Upper lobe of left lung (tissue), 4 donors: ENCODE measurements at regions not wholly inside any gene's neighbourhood (a gene's known extent, or its start where the extent isn't known, plus 50 kb on each side); places are given as distances from the start of the nearest gene placed in this dataset.

Experiments used
- EP300 ChIP-seq, 4 donors: sonication (generic); formaldehyde crosslinking; IDR thresholded peaks; one replicate each; pipeline ENCODE4 v1.5.1; 2017; ENCODE audit warnings: antibody characterized with exemption in 4 of 4, control low read depth in 2 of 4
- POLR2A ChIP-seq, 4 donors: fragments of 450-650 bp; IDR thresholded peaks; one replicate each; pipeline ENCODE4 v1.5.1; 2016 to 2017; ENCODE audit warnings: antibody characterized with exemption in 4 of 4, mild to moderate bottlenecking in 2 of 4
- POLR2AphosphoS5 ChIP-seq, 2 donors: sonication (generic); formaldehyde crosslinking; IDR thresholded peaks; one replicate each; pipeline ENCODE4 v1.5.1; 2017; ENCODE audit warnings: antibody characterized with exemption in 2 of 2
- TF ChIP-seq, protein P1 (sequence below), 6 experiments: fragments of 450-650 bp in 4 of 6; fragments of 200-600 bp in 2 of 6; sonication (generic) in 2 of 6; IDR thresholded peaks; one replicate each; pipeline ENCODE4 v1.5.1; 2016 to 2019; ENCODE audit warnings: antibody characterized with exemption in 6 of 6

DNA sequence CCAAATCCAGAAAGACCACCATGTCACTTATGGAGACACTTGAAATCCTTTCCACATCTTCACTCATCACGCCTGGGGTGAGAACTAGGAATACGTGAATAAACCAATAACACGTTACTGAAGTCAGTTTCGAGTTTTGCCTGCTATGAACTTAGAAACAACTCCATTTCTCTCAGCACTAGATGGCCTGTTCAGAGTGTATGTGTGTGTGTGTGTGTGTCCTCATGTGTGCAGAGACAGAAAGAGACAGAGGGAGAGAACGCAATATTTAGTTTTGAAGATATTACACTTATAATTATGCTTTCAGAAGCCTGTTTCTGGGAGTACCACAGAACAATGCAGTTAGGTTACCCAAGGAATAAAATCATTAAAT, 81.2 kb upstream of the CCN6 start:
- TF ChIP-seq POLR2A (IDR thresholded peaks at IDR 0.05) = no peak
- TF ChIP-seq, protein P1, sequence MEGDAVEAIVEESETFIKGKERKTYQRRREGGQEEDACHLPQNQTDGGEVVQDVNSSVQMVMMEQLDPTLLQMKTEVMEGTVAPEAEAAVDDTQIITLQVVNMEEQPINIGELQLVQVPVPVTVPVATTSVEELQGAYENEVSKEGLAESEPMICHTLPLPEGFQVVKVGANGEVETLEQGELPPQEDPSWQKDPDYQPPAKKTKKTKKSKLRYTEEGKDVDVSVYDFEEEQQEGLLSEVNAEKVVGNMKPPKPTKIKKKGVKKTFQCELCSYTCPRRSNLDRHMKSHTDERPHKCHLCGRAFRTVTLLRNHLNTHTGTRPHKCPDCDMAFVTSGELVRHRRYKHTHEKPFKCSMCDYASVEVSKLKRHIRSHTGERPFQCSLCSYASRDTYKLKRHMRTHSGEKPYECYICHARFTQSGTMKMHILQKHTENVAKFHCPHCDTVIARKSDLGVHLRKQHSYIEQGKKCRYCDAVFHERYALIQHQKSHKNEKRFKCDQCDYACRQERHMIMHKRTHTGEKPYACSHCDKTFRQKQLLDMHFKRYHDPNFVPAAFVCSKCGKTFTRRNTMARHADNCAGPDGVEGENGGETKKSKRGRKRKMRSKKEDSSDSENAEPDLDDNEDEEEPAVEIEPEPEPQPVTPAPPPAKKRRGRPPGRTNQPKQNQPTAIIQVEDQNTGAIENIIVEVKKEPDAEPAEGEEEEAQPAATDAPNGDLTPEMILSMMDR (IDR thresholded peaks at IDR 0.05) = no peak
- TF ChIP-seq EP300 (IDR thresholded peaks at IDR 0.05) = no peak
- TF ChIP-seq POLR2AphosphoS5 (IDR thresholded peaks at IDR 0.05) = no peak
